ENCODE measurements at regions not wholly inside any gene's neighbourhood (a gene's known extent, or its start where the extent isn't known, plus 50 kb on each side); places are given as distances from the start of the nearest gene placed in this dataset.
"Not testable (repeated sequence)": the region's sequence is repeated elsewhere in the genome, so short reads cannot be mapped to it uniquely, and the experiment has no call there.

GRCh38 chr5:171542525-171543140, 123.2 kb downstream of the FGF18 start:
- DNase-seq (ENCODE audit: extremely low read depth, low read depth) = no peak
- no peak for TF ChIP-seq CTCF (IDR thresholded peaks at IDR 0.05; ENCODE audit: low read depth, low read length)

DNA sequence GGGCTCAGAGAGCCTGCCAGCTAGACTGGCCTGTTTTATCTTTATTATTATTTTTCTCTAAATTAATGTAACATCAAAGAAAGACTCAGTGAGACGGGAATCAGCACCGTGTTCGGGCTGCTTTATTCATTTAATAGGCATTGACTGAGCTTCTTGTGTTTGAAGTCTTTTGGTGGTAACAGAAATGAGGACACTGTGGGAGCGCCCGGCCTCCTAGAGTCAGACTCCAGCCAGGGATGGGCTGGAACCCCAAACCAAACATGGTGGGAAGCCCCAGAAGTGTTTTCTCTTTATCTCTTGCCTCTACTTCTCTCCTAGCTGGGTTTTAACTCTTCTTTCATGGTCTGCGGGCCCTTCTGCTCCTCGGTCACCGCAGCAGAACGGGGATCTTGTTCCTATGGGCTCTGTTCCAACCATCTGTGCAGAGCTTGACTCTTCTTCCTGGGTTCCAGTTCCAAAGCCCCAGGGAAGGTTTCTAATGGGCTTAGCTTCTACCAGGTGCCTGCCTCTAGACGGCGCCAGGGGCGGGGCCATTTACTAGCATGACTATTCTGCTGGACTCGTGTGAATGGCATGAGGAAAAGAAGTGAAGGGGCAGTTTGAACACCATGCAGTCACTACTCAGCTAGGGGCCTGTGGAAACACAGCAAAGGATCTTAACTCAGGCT, 123.8 kb downstream of the FGF18 start:
- no peak for TF ChIP-seq CTCF (IDR thresholded peaks at IDR 0.05; ENCODE audit: low read depth, low read length)

DNA sequence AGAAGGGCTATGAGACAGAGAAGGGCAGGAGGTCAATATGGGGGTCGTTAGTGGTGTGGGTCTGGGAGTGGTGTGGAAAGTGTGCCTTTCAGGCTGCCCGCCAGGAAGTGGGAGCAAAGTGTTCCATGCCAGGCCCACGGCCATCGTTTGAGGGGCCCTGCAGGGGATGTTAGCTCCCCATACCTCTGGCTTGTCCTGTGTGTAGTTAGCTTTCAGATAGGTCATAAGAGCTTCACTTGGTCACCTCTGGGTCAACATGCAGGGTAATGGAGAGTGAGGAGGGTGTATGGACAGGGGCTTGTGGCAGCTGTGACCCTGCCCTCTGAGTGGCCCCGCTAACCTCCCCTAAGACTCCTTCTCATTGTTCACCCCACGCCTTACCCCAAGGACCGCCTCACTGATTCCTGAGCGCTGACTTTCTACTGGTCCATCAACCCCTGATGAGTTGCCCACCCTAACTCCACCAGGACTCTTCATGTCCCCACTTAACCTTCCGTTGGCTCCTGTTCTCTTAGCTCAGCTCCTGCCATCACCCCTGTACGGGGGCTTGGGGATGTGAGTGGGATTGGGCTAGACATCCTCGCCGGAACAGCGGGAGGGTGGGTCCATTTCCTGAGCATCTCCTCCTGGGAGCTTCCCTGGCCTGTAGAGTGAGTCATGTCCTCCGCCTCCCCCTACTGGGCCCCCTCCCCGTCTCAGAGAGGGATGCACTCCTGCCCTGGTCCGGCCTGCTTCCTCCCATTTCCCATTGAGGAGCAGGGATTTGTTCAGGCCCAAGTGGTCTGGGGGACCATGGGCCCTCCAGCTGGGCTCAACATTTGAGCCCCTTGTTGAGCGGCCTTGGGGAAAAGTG, 125.7 kb downstream of the FGF18 start:
- no peak for TF ChIP-seq CTCF (IDR thresholded peaks at IDR 0.05; ENCODE audit: low read depth, low read length)
- DNase-seq (ENCODE audit: extremely low read depth, low read depth) = no peak

More for the DNA sequence above, 123.8 kb downstream of the FGF18 start:
- no peak for DNase-seq (ENCODE audit: extremely low read depth, low read depth)

- DNase-seq (ENCODE audit: extremely low read depth, low read depth) = no peak
- TF ChIP-seq CTCF (IDR thresholded peaks at IDR 0.05; ENCODE audit: low read depth, low read length) = no peak
Measured at GRCh38 chr5:171549274-171549673, 129.8 kb downstream of the FGF18 start.

DNA sequence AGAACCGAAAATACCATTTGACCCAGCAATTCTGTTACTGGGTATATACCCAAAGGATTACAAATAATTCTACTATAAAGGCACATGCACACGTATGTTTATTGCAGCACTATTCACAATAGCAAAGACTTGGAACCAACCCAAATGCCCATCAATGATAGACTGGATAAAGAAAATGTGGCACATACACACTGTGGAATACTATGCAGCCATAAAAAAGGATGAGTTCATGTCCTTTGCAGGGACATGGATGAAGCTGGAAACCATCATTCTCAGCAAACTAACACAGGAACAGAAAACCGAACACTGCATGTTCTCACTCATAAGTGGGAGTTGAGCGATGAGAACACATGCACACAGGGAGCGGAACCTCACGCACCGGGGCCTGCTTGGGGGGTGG, 134.4 kb downstream of the FGF18 start:
- not testable (repeated sequence) for DNase-seq (ENCODE audit: extremely low read depth, low read depth)

DNA sequence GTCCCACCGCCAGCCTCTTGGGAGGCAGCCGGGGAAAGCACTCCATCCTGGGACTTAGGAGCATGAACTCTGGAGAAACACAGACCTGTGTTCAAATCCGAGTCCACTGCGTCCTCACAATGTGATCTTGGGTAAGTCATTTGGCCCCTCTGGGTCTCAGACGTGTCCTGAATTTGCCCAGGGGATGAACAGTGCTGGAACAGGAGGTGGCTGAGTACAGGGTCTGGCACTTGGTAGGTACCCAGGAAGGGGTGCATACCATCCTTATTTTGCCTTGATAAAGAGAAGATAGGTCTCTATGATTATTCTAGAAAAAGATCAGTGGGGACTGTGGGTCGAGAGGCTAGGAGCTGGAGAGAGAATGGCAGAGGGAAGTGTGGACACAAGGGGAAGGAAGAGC, 135.7 kb downstream of the FGF18 start:
- DNase-seq (ENCODE audit: extremely low read depth, low read depth) = no peak

GRCh38 chr5:171562822-171563221, 143.4 kb downstream of the FGF18 start:
- DNase-seq (ENCODE audit: extremely low read depth, low read depth) = no peak
- no peak for TF ChIP-seq CTCF (IDR thresholded peaks at IDR 0.05; ENCODE audit: low read depth, low read length)

More for the DNA sequence above, 135.7 kb downstream of the FGF18 start:
- TF ChIP-seq CTCF (IDR thresholded peaks at IDR 0.05; ENCODE audit: low read depth, low read length) = no peak
